GM18498 (cell line): ENCODE measurements at regions not wholly inside any gene's neighbourhood (a gene's known extent, or its start where the extent isn't known, plus 50 kb on each side); places are given as distances from the start of the nearest gene placed in this dataset.

ENCODE experiments used
- ATAC-seq: cut with Tn5 transposase; IDR thresholded peaks from one replicate; pipeline ENCODE4 v1.9.1; 2021; ENCODE audit warnings: mild to moderate bottlenecking, moderate library complexity; ENCODE audit not compliant: unreplicated experiment

DNA sequence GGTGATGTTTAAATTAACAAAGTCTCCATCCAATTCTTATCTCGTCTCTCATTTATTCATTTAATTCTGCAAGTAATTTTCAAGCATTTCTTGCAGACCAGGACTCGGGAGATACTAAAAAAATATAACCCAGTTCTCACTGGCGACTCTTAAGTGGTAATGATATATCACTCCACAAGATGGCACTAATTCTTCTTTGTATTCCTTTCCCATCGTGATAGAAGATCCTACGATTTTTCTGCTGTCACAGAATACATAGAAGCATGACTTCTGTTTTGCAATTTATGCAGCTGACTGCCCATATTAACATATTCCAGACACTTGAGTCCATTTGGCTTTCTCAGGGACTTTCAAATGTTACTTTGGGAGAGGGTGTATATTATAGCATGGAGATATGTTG, 64.0 kb upstream of the FGF13 start:
- ATAC-seq, result no peak

DNA sequence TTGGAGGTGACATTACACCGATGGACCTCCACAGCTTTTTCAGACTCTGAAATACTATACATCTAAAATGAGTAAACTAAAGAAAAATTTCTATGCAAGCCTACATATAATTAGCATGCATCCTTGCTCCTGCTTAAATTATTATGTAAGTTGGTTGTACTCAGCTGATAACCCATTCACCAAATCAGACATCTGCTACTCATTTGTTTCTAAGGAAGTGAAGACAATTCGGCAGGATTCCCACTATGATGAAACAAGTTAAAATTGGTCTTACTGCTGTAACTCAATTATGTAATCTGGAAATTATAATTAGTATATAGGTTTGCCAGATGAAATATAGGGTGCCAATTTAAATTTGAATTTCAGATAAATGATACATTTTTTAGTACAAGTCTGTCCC, 59.5 kb upstream of the FGF13 start:
- no peak for ATAC-seq

DNA sequence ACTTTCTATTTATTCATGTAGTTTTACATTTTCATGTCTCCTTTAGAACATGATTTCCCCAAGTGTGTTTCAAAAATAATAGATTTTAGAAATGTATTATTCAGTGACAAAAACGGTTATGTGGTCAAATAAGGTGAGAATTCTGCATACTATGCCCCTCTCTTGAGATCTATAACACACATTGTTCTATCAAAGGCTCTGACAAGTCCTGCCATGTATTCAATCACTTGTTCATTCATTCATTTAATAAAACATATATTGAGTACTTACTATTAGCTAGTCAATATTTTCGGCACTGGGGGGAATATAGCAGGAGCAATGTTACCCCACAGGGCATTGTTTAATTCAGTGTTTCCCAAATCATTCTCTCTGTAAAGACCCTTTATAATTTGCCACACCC, 58.4 kb upstream of the FGF13 start:
- no peak for ATAC-seq

DNA sequence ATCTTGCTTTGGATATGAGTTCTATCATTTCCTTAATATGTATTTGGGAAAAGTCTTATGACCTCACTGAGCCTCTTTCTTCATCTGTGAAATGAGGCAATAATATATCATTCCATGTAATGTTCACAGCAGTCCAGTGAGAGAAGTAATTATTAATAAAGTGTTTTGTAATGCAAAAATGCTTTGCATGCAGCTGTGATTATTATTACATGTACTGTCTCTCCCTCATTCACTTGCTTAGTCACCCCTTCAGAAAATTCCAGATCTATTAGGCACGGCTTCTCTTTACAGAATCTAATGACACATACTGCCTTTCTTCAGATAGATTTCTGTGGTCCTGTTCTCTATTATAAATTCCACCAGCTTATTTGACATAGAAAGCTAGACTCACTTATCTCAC, 53.5 kb upstream of the FGF13 start:
- no peak for ATAC-seq

DNA sequence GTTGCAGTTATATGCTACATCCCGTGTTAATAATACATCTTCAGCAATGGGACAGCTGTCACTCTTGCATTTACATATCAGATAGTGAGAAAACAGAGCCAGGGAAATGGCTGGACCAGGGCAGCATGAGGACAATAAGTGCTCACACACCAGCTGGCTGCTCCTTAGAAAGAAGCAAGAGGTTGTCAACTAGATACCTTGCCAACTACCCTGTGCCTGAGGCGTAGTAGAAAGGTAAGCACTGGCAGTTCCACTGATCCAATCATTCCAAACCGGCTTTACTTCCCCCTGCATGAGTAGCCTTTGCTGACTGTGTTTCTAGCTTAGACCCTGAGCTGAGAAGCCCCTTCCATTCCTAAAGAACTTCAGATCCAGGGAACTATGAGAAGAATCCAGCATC, 52.2 kb upstream of the FGF13 start:
- no peak for ATAC-seq

GRCh38 chrX:138761380-138761779, 49.9 kb upstream of the FGF13 start:
- no peak for ATAC-seq
